Stimulated activated naive CD8-positive, alpha-beta T cell treated with anti-CD3 and anti-CD28 coated beads, Interleukin-15, amount 100 ng/mL, for 72 hours (primary cell): ENCODE measurements at regions not wholly inside any gene's neighbourhood (a gene's known extent, or its start where the extent isn't known, plus 50 kb on each side); places are given as distances from the start of the nearest gene placed in this dataset.

ENCODE experiments used
- ATAC-seq: fragments of 150-1000 bp; cut with Tn5 transposase; 2 replicates; pipeline ENCODE4 v1.10.0; 2021; ENCODE audit warnings: mild to moderate bottlenecking, moderate library complexity
- DNase-seq, 2 donors: peaks; one replicate each; pipeline ENCODE4 v3.0.0; 2021 to 2022
- H3K27ac Mint-ChIP-seq, 2 donors: one replicate each; pipeline ENCODE4 v1.8.0; 2022; ENCODE audit warnings: mild to moderate bottlenecking in 2 of 2, mixed read lengths in 2 of 2, moderate library complexity in 2 of 2
- H3K27me3 Mint-ChIP-seq: one replicate; pipeline ENCODE4 v1.8.0; 2022; ENCODE audit warnings: mixed read lengths
- H3K4me1 Mint-ChIP-seq: one replicate; pipeline ENCODE4 v1.8.0; 2022; ENCODE audit warnings: mild to moderate bottlenecking, mixed read lengths
- H3K4me3 Mint-ChIP-seq, 2 donors: one replicate each; pipeline ENCODE4 v1.8.0; 2022; ENCODE audit warnings: mild to moderate bottlenecking in 2 of 2, mixed read lengths in 2 of 2, moderate library complexity in 1 of 2
- H3K9me3 Mint-ChIP-seq, 2 donors: one replicate each; pipeline ENCODE4 v1.8.0; 2022; ENCODE audit warnings: mixed read lengths in 2 of 2

DNA sequence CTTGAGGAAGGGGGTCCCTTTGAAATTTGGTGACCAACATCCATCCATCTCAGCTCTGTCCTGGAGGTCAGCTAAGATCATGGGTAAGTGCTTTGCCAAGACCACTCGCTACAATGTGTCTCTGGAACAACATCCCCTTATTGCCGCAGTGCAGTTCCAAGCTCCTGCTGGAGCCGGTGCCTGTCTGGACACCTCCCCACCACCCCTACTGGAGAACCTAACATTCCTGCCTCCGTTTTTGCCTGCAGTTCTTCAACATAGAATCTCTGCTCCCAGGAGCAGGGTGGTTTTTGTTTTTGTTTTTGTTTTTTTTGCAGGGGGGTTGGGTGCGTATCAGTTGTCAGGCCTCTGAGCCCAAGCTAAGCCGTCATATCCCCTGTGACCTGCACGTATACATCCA is 51.2 kb upstream of the FXYD4 start:
- Mint-ChIP-seq H3K9me3 (no peaks in the 10 kb centered on the region), H3K4me3 (no peak overlapping the region), H3K27me3 (peaks cover 44% of the 10 kb centered on the region), H3K4me1 (peaks cover 19% of the 10 kb centered on the region), H3K27ac (no peak overlapping the region)
- DNase-seq (no peak), ATAC-seq (no peak)

DNA sequence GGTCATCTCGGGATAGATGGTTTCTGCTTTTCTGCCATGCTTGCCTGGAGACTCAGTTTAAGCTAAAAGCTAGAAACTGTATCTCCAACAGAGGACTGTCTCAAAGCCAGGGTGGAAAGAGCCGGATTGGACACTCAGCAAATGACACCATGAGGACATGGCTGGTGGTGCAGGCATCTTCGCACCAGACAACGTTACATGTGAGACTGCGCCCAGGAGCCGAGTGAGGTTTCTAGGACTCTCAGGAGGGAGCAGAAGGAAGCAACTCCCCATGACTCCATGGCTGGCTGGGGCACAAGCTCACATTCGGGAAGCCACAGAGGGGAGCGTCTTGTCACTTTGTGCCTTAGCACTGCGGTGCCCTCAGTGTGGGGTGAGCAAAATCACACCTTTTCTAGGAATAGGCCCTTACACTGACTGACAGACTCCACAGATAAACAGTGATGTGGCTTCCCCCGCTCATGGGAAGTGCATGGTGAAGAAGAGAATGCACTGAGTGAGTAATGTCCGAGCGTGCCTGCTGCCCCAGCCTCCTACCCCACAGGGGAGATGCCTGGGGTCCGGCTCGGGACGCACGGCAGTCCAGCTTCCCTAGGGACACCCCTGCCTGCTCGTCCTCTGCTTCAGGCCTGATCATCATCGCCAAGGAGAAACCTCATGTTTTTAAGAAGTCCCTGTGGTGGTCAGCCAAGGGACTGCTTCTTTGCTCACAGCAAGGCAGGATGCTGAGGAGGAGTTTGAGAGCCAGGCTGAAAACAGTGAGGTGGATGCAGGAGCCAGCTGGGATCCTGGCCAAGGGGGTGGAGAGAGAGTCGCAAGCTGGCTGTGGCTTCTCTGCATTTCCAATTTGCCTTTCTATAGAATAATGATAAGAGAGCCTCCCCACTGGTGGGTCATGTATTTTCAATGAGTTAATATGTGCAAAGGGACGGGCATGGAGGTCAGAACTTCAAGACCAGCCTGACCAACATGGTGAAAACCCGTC is 52.2 kb upstream of the FXYD4 start:
- H3K4me3 Mint-ChIP-seq, result no peak overlapping the region
- no peaks in the 10 kb centered on the region for H3K9me3 Mint-ChIP-seq
- H3K27ac Mint-ChIP-seq, result peak overlapping the region in 1 of 2 donors; percentile 28
- H3K4me1 Mint-ChIP-seq, result peaks cover 19% of the 10 kb centered on the region
- ATAC-seq (no peak), DNase-seq (no peak)
- H3K27me3 Mint-ChIP-seq, result peaks cover 51% of the 10 kb centered on the region

DNA sequence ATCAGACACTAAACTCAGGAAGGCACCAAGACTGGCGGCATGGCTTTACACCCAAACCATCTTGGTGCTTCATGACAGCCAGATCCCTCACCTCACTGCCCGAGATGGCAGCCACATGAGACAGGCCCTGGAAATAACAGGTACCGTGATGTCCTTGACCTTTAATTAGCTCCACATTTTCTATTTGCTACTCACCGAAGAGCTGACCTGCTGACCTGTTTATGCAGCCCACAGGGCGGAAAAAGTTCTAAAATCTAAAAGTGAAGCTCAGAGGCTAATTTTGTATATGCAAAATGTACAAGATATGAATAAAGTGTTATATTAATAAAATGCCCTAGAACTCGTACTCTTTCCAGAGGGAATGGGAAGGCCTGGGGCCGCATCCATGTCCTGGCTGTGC is 51.6 kb upstream of the RASGEF1A start:
- no peak overlapping the region for H3K4me3 Mint-ChIP-seq
- no peaks in the 10 kb centered on the region for H3K9me3 Mint-ChIP-seq
- H3K4me1 Mint-ChIP-seq, result peaks cover 18% of the 10 kb centered on the region
- no peak for ATAC-seq
- no peak overlapping the region for H3K27ac Mint-ChIP-seq
- peaks cover 52% of the 10 kb centered on the region for H3K27me3 Mint-ChIP-seq
- no peak for DNase-seq

DNA sequence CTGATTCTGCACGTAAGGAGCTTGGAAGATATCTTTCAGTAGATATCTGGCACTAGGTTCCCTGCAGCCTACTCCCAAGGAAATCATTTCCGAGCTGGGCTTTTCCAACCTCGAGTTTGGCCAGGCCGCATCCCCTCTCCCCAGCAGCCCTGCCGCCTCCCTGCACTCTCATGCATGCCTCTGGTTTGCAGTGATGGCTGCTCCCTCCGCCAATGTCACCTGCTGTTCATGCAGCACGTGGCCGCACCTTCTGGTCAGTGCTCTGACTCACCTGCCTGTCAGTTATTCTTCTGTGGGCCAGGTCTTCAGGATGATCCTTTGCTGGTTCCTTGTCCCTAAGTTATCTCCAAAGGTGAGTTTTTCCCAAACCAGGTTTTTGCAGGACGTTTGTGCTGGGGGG is 50.6 kb upstream of the RASGEF1A start:
- Mint-ChIP-seq H3K9me3 (no peaks in the 10 kb centered on the region), H3K27ac (no peak overlapping the region), H3K27me3 (peaks cover 41% of the 10 kb centered on the region), H3K4me1 (peaks cover 8% of the 10 kb centered on the region), H3K4me3 (no peak overlapping the region)
- no peak for ATAC-seq
- DNase-seq, result no peak

DNA sequence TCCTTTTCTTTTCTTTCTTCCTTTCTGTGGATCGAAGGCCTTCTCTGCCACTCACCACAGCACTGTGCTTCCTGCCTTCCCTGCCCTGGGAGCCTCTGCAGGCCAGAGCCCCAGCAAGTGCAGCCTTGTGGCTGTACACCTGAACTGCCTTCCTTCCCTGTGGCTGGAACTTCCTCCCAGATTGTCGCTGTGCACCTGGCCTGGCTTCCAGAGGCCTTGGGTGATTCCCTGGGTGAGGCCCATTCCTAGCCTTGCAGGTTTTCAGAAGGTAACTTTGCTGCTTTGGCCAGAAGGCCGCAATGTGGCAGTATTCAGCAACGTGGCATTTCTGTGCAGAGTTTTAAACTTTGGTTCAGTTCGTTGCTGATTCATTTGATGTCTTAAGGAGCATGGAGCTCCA is 50.1 kb upstream of the RASGEF1A start:
- Mint-ChIP-seq H3K27me3 (peaks cover 37% of the 10 kb centered on the region), H3K27ac (peak overlapping the region in 1 of 2 donors; percentile 28), H3K4me1 (peaks cover 3% of the 10 kb centered on the region), H3K9me3 (no peaks in the 10 kb centered on the region), H3K4me3 (no peak overlapping the region)
- DNase-seq, result no peak
- no peak for ATAC-seq
